Gastroesophageal sphincter (tissue), 3 donors: ENCODE measurements at regions not wholly inside any gene's neighbourhood (a gene's known extent, or its start where the extent isn't known, plus 50 kb on each side); places are given as distances from the start of the nearest gene placed in this dataset.

Experiments used
- EP300 ChIP-seq: sonication (generic); formaldehyde crosslinking; IDR thresholded peaks from one replicate; pipeline ENCODE4 v1.6.1; 2017; ENCODE audit warnings: antibody characterized with exemption, mild to moderate bottlenecking
- TF ChIP-seq, protein P1 (sequence below), 4 experiments: fragments of 200-600 bp in 2 of 4; fragments of 450-650 bp in 2 of 4; sonication (generic) in 1 of 4; IDR thresholded peaks; one replicate each; pipeline ENCODE4 v1.5.1; 2017 to 2019; ENCODE audit warnings: antibody characterized with exemption in 4 of 4, mild to moderate bottlenecking in 2 of 4, moderate library complexity in 2 of 4

GRCh38 chr20:10137533-10137932 is 81.1 kb upstream of the SNAP25 start:
- TF ChIP-seq, protein P1, sequence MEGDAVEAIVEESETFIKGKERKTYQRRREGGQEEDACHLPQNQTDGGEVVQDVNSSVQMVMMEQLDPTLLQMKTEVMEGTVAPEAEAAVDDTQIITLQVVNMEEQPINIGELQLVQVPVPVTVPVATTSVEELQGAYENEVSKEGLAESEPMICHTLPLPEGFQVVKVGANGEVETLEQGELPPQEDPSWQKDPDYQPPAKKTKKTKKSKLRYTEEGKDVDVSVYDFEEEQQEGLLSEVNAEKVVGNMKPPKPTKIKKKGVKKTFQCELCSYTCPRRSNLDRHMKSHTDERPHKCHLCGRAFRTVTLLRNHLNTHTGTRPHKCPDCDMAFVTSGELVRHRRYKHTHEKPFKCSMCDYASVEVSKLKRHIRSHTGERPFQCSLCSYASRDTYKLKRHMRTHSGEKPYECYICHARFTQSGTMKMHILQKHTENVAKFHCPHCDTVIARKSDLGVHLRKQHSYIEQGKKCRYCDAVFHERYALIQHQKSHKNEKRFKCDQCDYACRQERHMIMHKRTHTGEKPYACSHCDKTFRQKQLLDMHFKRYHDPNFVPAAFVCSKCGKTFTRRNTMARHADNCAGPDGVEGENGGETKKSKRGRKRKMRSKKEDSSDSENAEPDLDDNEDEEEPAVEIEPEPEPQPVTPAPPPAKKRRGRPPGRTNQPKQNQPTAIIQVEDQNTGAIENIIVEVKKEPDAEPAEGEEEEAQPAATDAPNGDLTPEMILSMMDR (IDR thresholded peaks at IDR 0.05), result no peak
- no peak for TF ChIP-seq EP300
